ENCODE measurements at regions not wholly inside any gene's neighbourhood (a gene's known extent, or its start where the extent isn't known, plus 50 kb on each side); places are given as distances from the start of the nearest gene placed in this dataset.
"Not testable (repeated sequence)": the region's sequence is repeated elsewhere in the genome, so short reads cannot be mapped to it uniquely, and the experiment has no call there.

DNA sequence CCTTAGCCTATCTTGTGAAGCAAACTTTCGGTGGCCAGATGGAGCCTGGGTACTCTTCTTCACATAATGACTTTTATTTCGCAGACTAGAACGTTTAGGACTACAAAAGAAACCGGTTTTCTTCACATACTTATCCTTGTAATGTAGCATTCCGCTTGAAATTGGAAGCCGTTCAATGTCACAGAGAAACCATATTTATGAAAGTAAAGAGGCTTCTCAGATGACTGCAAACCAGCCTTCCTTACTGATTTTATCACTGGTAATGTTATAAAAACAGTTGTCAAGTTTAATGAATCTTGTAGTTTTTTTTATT lies 94.1 kb downstream of the PPIAL4G start:
- Histone ChIP-seq H3K4me3 (ENCODE audit: low read length) (peak overlapping the region; percentile 49), H3K27me3 (ENCODE audit: insufficient read depth, low read length) (no peaks in the 10 kb centered on the region), H3K4me1 (ENCODE audit: insufficient read depth, low read length) (peaks cover 24% of the 10 kb centered on the region), H3K9me3 (ENCODE audit: low read depth, low read length) (no peaks in the 10 kb centered on the region)

DNA sequence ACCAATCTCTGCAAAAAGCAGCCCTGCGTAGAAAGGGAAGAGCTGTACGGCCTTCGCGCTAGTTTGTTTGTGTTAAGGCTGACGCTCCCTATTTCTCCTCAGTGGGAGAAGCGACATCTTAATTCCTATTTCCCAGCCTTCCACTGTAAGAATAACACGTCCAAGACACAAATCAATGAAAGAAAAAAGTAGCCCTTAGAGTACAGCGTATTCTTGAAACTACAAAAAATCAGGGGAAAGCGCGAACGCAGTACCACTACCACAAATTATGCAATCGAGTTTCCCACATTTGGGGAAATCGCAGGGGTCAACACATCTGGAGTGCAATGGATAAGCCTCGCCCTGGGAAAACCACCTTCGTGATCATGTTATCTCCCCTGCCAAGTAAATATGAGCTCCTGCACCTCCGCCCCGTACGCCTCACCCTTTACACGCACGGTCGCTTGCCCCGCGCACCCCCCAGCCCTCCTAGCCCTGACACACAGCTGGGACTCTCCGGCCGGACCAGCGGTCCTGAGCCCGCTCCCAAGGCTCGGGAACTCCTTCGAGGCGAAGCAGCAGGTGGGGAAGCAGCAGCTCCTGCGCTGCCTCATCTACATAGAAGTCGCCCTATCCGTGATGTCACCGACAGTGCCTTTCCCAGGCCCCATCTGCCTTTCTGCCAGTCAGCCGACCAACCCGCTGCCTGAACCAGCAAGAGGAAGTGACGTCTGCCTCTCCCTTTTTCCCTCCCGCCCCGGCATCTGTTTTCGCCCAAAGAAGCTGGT lies 94.7 kb downstream of the PPIAL4G start:
- H3K4me3 ChIP-seq (ENCODE audit: low read length) = peak overlapping the region; percentile 49
- H3K27me3 ChIP-seq (ENCODE audit: insufficient read depth, low read length) = no peaks in the 10 kb centered on the region
- H3K4me1 ChIP-seq (ENCODE audit: insufficient read depth, low read length) = peaks cover 24% of the 10 kb centered on the region
- no peaks in the 10 kb centered on the region for H3K9me3 ChIP-seq (ENCODE audit: low read depth, low read length)

DNA sequence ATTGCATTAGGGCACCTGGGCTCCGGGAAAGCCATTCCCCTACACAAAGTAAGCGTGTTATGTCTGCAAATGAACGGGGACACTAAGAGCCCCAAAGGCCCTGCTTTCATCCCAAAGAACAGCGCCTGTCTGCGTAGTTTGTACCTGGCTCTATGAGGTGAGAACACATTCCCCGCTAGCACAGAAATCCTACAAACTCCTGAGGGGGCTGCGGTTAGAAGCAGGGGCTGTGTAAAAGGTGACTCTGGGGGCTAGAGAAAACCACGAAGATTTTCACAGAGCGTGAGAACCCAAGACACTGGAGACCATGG lies 95.2 kb downstream of the PPIAL4G start:
- H3K27me3 ChIP-seq (ENCODE audit: insufficient read depth, low read length); H3K4me3 ChIP-seq (ENCODE audit: low read length); H3K9me3 ChIP-seq (ENCODE audit: low read depth, low read length): not testable (repeated sequence)
- peaks cover 24% of the 10 kb centered on the region for H3K4me1 ChIP-seq (ENCODE audit: insufficient read depth, low read length)

- H3K27me3 ChIP-seq (ENCODE audit: insufficient read depth, low read length); H3K4me3 ChIP-seq (ENCODE audit: low read length); H3K9me3 ChIP-seq (ENCODE audit: low read depth, low read length): not testable (repeated sequence)
- H3K4me1 ChIP-seq (ENCODE audit: insufficient read depth, low read length) = peaks cover 24% of the 10 kb centered on the region
These were observed 95.8 kb downstream of the PPIAL4G start for GRCh38 chr1:148387122-148387948.

- H3K27me3 ChIP-seq (ENCODE audit: insufficient read depth, low read length) = no peaks in the 10 kb centered on the region
- H3K4me1 ChIP-seq (ENCODE audit: insufficient read depth, low read length) = peaks cover 24% of the 10 kb centered on the region
- H3K4me3 ChIP-seq (ENCODE audit: low read length) = no peak overlapping the region
- no peaks in the 10 kb centered on the region for H3K9me3 ChIP-seq (ENCODE audit: low read depth, low read length)
These were observed 96.5 kb downstream of the PPIAL4G start for GRCh38 chr1:148386617-148387016.

- H3K4me3 ChIP-seq (ENCODE audit: low read length); H3K27me3 ChIP-seq (ENCODE audit: insufficient read depth, low read length); H3K9me3 ChIP-seq (ENCODE audit: low read depth, low read length): not testable (repeated sequence)
- H3K4me1 ChIP-seq (ENCODE audit: insufficient read depth, low read length) = peaks cover 24% of the 10 kb centered on the region
These were observed 97.1 kb downstream of the PPIAL4G start for GRCh38 chr1:148386031-148386398.

DNA sequence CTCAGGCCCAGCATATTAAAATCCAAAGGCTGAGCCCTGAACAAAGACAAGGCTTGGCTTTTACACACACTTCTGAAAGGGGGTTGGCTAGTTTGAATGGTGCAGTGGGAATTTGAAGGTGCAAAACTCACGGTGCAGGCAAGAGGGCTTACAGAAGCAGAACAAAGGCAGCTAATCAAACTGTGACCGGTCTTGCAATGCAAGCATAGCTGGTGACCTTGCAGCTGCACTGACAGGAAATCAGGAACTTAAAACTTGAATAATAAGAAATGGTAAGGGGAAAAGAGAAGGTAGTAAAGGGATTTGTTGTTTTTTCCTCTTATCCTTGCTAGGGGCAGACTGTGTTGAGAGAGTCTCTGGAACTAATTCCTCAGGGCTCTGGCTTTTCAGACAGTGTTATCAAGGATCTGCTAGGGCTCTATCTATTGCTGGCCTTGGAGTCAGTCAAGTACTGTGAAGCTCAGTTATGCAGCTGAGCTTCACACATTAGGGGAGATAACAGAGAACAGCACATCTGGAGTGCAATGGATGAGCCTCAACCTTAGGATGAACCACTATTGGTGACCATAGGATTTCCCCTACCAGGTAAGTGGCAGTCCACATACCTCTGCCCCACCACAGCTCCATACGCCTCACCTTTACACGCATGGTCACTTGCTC lies 97.6 kb downstream of the PPIAL4G start:
- Histone ChIP-seq H3K4me3 (ENCODE audit: low read length) (no peak overlapping the region), H3K27me3 (ENCODE audit: insufficient read depth, low read length) (no peaks in the 10 kb centered on the region), H3K4me1 (ENCODE audit: insufficient read depth, low read length) (peaks cover 24% of the 10 kb centered on the region), H3K9me3 (ENCODE audit: low read depth, low read length) (no peaks in the 10 kb centered on the region)

DNA sequence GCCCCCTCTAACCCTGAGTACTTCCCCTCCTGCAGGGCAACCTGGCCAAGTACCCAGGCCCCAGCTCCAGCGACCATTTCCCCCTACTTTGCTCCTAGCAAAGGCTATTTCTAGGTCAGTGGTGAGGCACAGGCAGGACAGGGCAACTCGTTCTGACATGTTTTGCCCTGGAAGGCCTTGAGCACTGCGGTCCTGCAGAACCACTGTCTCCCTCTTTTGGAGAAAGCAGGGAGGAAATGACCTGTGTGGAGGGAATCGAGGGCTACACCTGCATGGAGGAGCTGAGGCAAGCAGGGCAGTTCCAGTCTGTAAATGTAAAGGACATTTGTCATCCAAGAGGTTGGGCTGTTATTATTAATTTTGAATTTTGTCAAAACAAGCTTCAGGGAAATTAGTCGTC lies 99.1 kb downstream of the PPIAL4G start:
- Histone ChIP-seq H3K4me1 (ENCODE audit: insufficient read depth, low read length) (peaks cover 22% of the 10 kb centered on the region), H3K4me3 (ENCODE audit: low read length) (no peak overlapping the region), H3K27me3 (ENCODE audit: insufficient read depth, low read length) (no peaks in the 10 kb centered on the region), H3K9me3 (ENCODE audit: low read depth, low read length) (no peaks in the 10 kb centered on the region)

- Histone ChIP-seq H3K27me3 (ENCODE audit: insufficient read depth, low read length) (no peaks in the 10 kb centered on the region), H3K9me3 (ENCODE audit: low read depth, low read length) (no peaks in the 10 kb centered on the region), H3K4me3 (ENCODE audit: low read length) (no peak overlapping the region), H3K4me1 (ENCODE audit: insufficient read depth, low read length) (no peaks in the 10 kb centered on the region)
These were observed 103.4 kb downstream of the PPIAL4G start for GRCh38 chr1:148379697-148380096.

- Histone ChIP-seq H3K27me3 (ENCODE audit: insufficient read depth, low read length) (no peaks in the 10 kb centered on the region), H3K9me3 (ENCODE audit: low read depth, low read length) (no peaks in the 10 kb centered on the region), H3K4me3 (ENCODE audit: low read length) (no peak overlapping the region), H3K4me1 (ENCODE audit: insufficient read depth, low read length) (peaks cover 3% of the 10 kb centered on the region)
These were observed 104.0 kb downstream of the PPIAL4G start for GRCh38 chr1:148379170-148379500.

GRCh38 chr1:148377992-148378391 lies 105.1 kb downstream of the PPIAL4G start:
- peaks cover 14% of the 10 kb centered on the region for H3K4me1 ChIP-seq (ENCODE audit: insufficient read depth, low read length)
- not testable (repeated sequence) for H3K9me3 ChIP-seq (ENCODE audit: low read depth, low read length); H3K4me3 ChIP-seq (ENCODE audit: low read length); H3K27me3 ChIP-seq (ENCODE audit: insufficient read depth, low read length)

DNA sequence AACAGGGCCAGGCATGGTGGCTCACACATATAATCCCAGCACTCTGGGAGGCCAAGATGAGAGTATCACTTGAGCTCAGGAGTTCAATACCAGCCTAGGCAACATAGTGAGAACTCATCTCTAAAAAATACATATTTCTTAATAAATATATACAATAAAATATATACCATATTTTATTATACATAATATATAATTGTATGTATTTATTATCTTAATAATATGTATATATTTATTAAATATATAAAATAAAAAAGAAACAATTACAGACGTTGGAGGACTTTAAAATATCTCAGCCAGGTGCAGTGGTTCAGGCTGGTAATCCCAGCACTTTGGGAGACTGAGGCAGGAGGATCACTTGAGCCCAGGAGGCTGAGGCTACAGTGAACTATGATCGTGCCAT lies 106.1 kb downstream of the PPIAL4G start:
- not testable (repeated sequence) for H3K9me3 ChIP-seq (ENCODE audit: low read depth, low read length); H3K27me3 ChIP-seq (ENCODE audit: insufficient read depth, low read length); H3K4me3 ChIP-seq (ENCODE audit: low read length)
- peaks cover 24% of the 10 kb centered on the region for H3K4me1 ChIP-seq (ENCODE audit: insufficient read depth, low read length)

DNA sequence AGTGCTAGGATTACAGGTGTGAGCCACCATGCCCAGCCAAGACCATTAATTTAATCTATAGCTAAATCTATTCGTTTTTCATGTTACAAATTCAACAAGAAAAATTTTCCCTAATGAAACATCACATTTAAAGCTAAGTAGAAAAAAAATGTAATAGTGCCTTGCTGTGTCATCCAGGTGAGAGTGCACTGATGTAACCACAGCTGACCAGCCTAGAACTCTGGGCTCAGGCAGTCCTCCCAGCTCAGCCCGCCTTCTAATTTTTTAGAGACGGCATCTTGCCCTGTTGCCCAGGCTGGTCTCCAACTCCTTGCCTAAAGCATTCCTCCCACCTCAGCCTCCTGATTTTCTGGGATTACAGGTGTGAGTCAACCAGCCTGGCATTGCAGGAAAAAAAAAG lies 109.0 kb downstream of the PPIAL4G start:
- Histone ChIP-seq H3K27me3 (ENCODE audit: insufficient read depth, low read length) (no peaks in the 10 kb centered on the region), H3K4me3 (ENCODE audit: low read length) (no peak overlapping the region), H3K9me3 (ENCODE audit: low read depth, low read length) (no peaks in the 10 kb centered on the region), H3K4me1 (ENCODE audit: insufficient read depth, low read length) (peaks cover 46% of the 10 kb centered on the region)

DNA sequence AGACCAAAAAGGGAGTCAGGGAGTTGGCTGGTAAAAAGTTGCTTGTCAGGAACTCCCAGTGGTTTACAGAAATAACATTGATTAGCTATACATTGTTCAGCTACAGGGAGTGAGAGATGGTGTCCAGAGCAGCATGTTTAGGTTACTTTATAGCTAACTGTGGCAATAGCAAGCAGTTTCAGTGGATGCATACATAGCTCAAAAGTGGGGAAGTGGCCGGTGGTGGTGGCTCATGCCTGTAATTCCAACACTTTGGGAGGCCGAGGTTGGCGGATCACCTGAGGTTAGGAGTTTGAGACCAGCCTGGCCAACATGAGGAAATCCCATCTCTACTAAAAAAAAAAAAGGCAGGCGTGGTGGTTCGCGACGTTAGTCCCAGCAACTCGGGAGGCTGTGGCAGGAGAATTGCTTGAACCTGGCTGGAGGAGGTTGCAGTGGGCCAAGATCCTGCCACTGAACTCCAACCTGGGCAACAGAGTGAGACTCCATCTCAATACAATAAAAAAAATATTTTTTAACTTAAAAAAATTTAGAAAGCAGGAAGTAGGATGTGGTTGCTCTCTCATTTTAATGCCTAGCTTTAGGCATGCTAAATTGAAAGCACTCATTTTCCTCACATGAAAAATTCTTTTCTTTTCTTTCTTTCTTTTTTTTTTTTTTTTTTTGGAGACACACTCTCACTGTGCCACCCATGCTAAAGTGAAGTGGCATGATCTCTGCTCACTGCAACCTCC lies 109.7 kb downstream of the PPIAL4G start:
- H3K27me3 ChIP-seq (ENCODE audit: insufficient read depth, low read length) = no peaks in the 10 kb centered on the region
- peaks cover 46% of the 10 kb centered on the region for H3K4me1 ChIP-seq (ENCODE audit: insufficient read depth, low read length)
- no peak overlapping the region for H3K4me3 ChIP-seq (ENCODE audit: low read length)
- H3K9me3 ChIP-seq (ENCODE audit: low read depth, low read length) = no peaks in the 10 kb centered on the region

DNA sequence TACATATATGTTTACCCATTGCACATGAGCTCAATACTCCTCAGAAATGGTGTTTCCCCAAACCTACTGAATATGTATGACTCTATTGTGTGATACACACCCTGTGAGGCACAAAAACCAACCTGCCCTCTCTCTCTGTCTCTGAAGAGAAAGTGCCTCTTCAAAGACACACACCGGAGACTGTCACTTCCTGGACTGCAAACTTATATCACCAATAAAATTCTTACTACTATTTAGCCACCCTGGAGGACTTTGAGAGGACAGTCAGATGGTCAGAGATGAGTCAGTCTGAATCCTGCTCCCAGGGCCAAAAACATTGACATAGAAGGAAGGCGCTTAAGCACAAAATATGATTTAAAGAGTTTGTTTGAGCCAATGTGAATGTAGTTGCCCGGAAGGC lies 110.4 kb downstream of the PPIAL4G start:
- Histone ChIP-seq H3K27me3 (ENCODE audit: insufficient read depth, low read length) (no peaks in the 10 kb centered on the region), H3K4me1 (ENCODE audit: insufficient read depth, low read length) (peaks cover 46% of the 10 kb centered on the region), H3K4me3 (ENCODE audit: low read length) (no peak overlapping the region), H3K9me3 (ENCODE audit: low read depth, low read length) (no peaks in the 10 kb centered on the region)
